ENCODE measurements at regions not wholly inside any gene's neighbourhood (a gene's known extent, or its start where the extent isn't known, plus 50 kb on each side); places are given as distances from the start of the nearest gene placed in this dataset.

DNA sequence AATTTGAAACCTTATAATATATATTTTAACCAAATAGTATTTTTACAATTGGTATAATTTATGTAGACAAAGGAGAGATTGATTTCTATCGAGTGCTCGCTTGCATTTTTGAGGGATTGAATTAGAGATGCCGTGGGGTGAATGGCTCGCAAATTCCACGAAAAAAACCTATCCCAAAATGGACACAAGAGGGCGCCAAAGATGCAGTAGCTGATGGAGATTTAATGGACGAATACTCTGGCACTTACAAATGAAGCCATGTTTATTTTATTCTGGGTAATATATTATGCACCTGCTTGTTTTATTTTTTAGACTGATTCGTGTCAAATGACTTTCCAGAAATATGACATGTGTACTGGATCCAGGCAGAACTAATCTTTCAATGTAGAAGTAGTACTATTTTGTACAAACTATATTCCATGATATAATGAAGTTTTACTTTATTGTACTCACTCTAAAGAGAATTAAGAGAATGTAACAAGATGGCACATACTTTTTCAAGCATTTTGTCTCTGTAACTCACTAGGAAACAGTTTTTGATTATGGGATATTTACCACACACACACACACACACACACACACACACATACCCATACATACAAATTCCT, 505.4 kb downstream of the PLCL1 start:
- TF ChIP-seq CTCF (IDR thresholded peaks at IDR 0.05; ENCODE audit: low read length), result peak; percentile 72
- no peak for TF ChIP-seq EZH2 (IDR thresholded peaks at IDR 0.05; ENCODE audit: borderline replicate concordance, low read length)

Data from OCI-LY1 (cell line).